Ishikawa (cell line): ENCODE measurements at regions not wholly inside any gene's neighbourhood (a gene's known extent, or its start where the extent isn't known, plus 50 kb on each side); places are given as distances from the start of the nearest gene placed in this dataset.

ENCODE experiments used
- CEBPB ChIP-seq: IDR thresholded peaks from 2 replicates; pipeline ENCODE4 v1.6.1; 2012
- CREB1 ChIP-seq: IDR thresholded peaks from 2 replicates; pipeline ENCODE4 v1.6.1; 2012; ENCODE audit warnings: low read depth
- EP300 ChIP-seq: IDR thresholded peaks from 2 replicates; pipeline ENCODE4 v1.6.1; 2012; ENCODE audit warnings: borderline replicate concordance
- MAX ChIP-seq: IDR thresholded peaks from 2 replicates; pipeline ENCODE4 v1.6.1; 2012
- NFIC ChIP-seq: IDR thresholded peaks from 2 replicates; pipeline ENCODE4 v1.6.1; 2012
- RAD21 ChIP-seq: IDR thresholded peaks from 2 replicates; pipeline ENCODE4 v1.6.1; 2012; ENCODE audit warnings: low read depth
- TAF1 ChIP-seq: IDR thresholded peaks from 2 replicates; pipeline ENCODE4 v1.6.1; 2012; ENCODE audit warnings: low read depth, mild to moderate bottlenecking
- TCF12 ChIP-seq: IDR thresholded peaks from 2 replicates; pipeline ENCODE4 v1.6.1; 2012; ENCODE audit warnings: low read depth
- TEAD4 ChIP-seq: IDR thresholded peaks from 2 replicates; pipeline ENCODE4 v1.6.1; 2012
- YY1 ChIP-seq: IDR thresholded peaks from 2 replicates; pipeline ENCODE4 v1.6.1; 2012; ENCODE audit warnings: low read depth
- ZBTB7A ChIP-seq: IDR thresholded peaks from 2 replicates; pipeline ENCODE4 v1.6.1; 2012; ENCODE audit warnings: low read depth
- TF ChIP-seq, protein P1 (sequence below): IDR thresholded peaks from 2 replicates; pipeline ENCODE4 v1.6.1; 2012; ENCODE audit warnings: low read depth, mild to moderate bottlenecking

DNA sequence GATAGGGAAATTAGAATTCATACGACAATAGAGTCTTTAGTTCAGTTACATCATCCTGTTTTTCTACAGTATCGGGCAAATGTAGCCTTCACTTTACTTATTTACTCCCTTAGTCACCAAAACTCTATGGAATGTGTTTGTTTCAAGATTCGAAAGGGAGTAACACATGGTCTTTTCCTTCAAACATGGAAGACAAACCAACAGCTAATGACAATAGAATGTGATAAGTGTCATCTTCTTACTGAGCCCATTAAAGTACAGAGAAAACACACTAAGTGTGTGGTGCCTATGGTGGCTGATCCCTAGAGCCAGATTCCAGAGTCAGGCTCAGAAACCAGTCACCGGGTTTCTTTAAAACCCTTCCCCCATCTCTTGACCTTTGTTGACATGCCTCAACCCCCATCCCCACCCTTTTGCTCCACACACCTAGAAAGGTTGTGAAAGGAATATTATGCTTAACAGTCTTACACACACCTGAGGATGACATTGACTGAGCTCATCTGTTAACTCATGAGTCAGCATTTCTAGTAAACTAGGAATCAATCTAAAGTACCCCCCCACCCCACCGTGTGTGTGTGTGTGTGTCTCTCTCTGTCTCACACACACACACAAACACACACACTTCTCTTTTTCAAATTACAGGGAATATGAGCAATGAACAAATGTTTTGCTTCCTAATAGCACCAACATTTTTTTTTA, 549.6 kb upstream of the CCDC54 start:
- no peak for TF ChIP-seq NFIC
- TF ChIP-seq, protein P1, sequence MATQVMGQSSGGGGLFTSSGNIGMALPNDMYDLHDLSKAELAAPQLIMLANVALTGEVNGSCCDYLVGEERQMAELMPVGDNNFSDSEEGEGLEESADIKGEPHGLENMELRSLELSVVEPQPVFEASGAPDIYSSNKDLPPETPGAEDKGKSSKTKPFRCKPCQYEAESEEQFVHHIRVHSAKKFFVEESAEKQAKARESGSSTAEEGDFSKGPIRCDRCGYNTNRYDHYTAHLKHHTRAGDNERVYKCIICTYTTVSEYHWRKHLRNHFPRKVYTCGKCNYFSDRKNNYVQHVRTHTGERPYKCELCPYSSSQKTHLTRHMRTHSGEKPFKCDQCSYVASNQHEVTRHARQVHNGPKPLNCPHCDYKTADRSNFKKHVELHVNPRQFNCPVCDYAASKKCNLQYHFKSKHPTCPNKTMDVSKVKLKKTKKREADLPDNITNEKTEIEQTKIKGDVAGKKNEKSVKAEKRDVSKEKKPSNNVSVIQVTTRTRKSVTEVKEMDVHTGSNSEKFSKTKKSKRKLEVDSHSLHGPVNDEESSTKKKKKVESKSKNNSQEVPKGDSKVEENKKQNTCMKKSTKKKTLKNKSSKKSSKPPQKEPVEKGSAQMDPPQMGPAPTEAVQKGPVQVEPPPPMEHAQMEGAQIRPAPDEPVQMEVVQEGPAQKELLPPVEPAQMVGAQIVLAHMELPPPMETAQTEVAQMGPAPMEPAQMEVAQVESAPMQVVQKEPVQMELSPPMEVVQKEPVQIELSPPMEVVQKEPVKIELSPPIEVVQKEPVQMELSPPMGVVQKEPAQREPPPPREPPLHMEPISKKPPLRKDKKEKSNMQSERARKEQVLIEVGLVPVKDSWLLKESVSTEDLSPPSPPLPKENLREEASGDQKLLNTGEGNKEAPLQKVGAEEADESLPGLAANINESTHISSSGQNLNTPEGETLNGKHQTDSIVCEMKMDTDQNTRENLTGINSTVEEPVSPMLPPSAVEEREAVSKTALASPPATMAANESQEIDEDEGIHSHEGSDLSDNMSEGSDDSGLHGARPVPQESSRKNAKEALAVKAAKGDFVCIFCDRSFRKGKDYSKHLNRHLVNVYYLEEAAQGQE: no peak
- TF ChIP-seq RAD21: no peak
- TF ChIP-seq TCF12: no peak
- no peak for TF ChIP-seq TEAD4
- no peak for TF ChIP-seq MAX
- TF ChIP-seq TAF1: no peak
- TF ChIP-seq EP300: no peak
- TF ChIP-seq CREB1: no peak
- TF ChIP-seq CEBPB: no peak
- TF ChIP-seq ZBTB7A: no peak
- TF ChIP-seq YY1: no peak
